B cell (primary cell): ENCODE measurements at regions not wholly inside any gene's neighbourhood (a gene's known extent, or its start where the extent isn't known, plus 50 kb on each side); places are given as distances from the start of the nearest gene placed in this dataset.

Source experiments
- ATAC-seq: fragments of 200-7000 bp; cut with Tn5 transposase; one replicate; pipeline ENCODE4 v1.10.0; 2021; ENCODE audit warnings: low read depth, mild to moderate bottlenecking, moderate number of reproducible peaks, moderate library complexity
- CTCF ChIA-PET: fragments of 350-600 bp; sonication (Branson Sonifier 250); formaldehyde crosslinking; loops from one replicate; lab custom pipeline; 2021; ENCODE audit warnings: antibody characterized with exemption, inconsistent platforms; lab: Charles Lee
- POLR2A ChIA-PET: fragments of 350-600 bp; sonication (Branson Sonifier 250); formaldehyde crosslinking; loops from one replicate; lab custom pipeline; 2021; ENCODE audit warnings: antibody characterized with exemption; lab: Charles Lee
- DNase-seq: peaks from one replicate; pipeline ENCODE4 v3.0.0; 2013
- H2AFZ ChIP-seq: 2 replicates; pipeline ENCODE4 v1.6.1; 2012; ENCODE audit warnings: mild to moderate bottlenecking, low read depth, low read length; ENCODE audit not compliant: insufficient read depth, poor library complexity, severe bottlenecking
- H3K27ac ChIP-seq, 2 donors: 1 replicate in 1 of 2; 2 replicates in 1 of 2; pipeline ENCODE4 v1.5.1; 2012 to 2013; ENCODE audit warnings: low read length in 2 of 2, mild to moderate bottlenecking in 2 of 2, moderate library complexity in 1 of 2
- H3K27me3 ChIP-seq, 4 experiments: fragments of 200-600 bp in 1 of 4; sonication (generic) in 1 of 4; replicated peaks in 1 of 4; 1 replicate in 2 of 4; 2 replicates in 2 of 4; pipeline versions ENCODE4 v1.6.1 to v1.7.0; 2013 to 2016; ENCODE audit warnings: low read length in 3 of 4, mild to moderate bottlenecking in 2 of 4, mixed read lengths in 1 of 4, moderate library complexity in 1 of 4; ENCODE audit not compliant: insufficient read depth in 4 of 4, control insufficient read depth in 3 of 4; ENCODE audit errors: control extremely low read depth in 1 of 4
- H3K36me3 ChIP-seq, 2 experiments: replicated peaks in 1 of 2; 1 replicate in 1 of 2; 2 replicates in 1 of 2; pipeline versions ENCODE4 v1.6.1 to v1.7.1; 2013; ENCODE audit warnings: low read length in 1 of 2; ENCODE audit not compliant: insufficient read depth in 2 of 2, control insufficient read depth in 1 of 2; ENCODE audit errors: control extremely low read depth in 1 of 2, extremely low read depth in 1 of 2
- H3K4me1 ChIP-seq, 2 donors: fragments of 200-600 bp in 1 of 2; sonication (generic) in 1 of 2; 1 replicate in 1 of 2; 2 replicates in 1 of 2; pipeline versions ENCODE4 v1.5.1 to v1.6.1; 2013 to 2017; ENCODE audit warnings: low read length in 2 of 2; ENCODE audit not compliant: control insufficient read depth in 2 of 2, insufficient read depth in 2 of 2
- H3K4me2 ChIP-seq: replicated peaks from 2 replicates; pipeline ENCODE3; 2012; ENCODE audit warnings: mild to moderate bottlenecking, low read depth, low read length; ENCODE audit not compliant: poor library complexity, severe bottlenecking
- H3K4me3 ChIP-seq, 5 experiments: fragments of 200-600 bp in 1 of 5; sonication (generic) in 1 of 5; 1 replicate in 3 of 5; 2 replicates in 2 of 5; pipeline versions ENCODE4 v1.5.1 to v1.7.0; 2011 to 2016; ENCODE audit warnings: low read length in 4 of 5, mild to moderate bottlenecking in 4 of 5, low read depth in 2 of 5, control low read depth in 1 of 5, moderate library complexity in 1 of 5; ENCODE audit not compliant: insufficient read depth in 1 of 5; ENCODE audit errors: control extremely low read depth in 1 of 5, extremely low read depth in 1 of 5
- H3K79me2 ChIP-seq: fragments of 200-600 bp; sonication (generic); one replicate; pipeline ENCODE4 v1.6.0; 2016; ENCODE audit warnings: low read length; ENCODE audit not compliant: control insufficient read depth, insufficient read depth
- H3K9ac ChIP-seq: fragments of 200-600 bp; sonication (generic); 2 replicates; pipeline ENCODE4 v1.6.1; 2017; ENCODE audit warnings: mild to moderate bottlenecking, low read length, moderate library complexity
- H3K9me3 ChIP-seq, 3 donors: one replicate each; pipeline versions ENCODE4 v1.6.1 to v1.7.1; 2013; ENCODE audit warnings: low read length in 2 of 3; ENCODE audit not compliant: control insufficient read depth in 2 of 3, insufficient read depth in 1 of 3; ENCODE audit errors: control extremely low read depth in 1 of 3
- H4K20me1 ChIP-seq: 2 replicates; pipeline ENCODE4 v1.6.0; 2012; ENCODE audit warnings: mild to moderate bottlenecking, low read length; ENCODE audit not compliant: insufficient read depth, control insufficient read depth, poor library complexity, severe bottlenecking
- H3K27ac Mint-ChIP-seq: one replicate; pipeline ENCODE4 v1.8.0; 2021; ENCODE audit warnings: mixed read lengths
- H3K27me3 Mint-ChIP-seq: one replicate; pipeline ENCODE4 v1.8.0; 2021; ENCODE audit warnings: mixed read lengths
- H3K4me1 Mint-ChIP-seq: one replicate; pipeline ENCODE4 v1.8.0; 2021; ENCODE audit warnings: mixed read lengths
- H3K4me3 Mint-ChIP-seq: one replicate; pipeline ENCODE4 v1.8.0; 2021; ENCODE audit warnings: mixed read lengths
- H3K9me3 Mint-ChIP-seq: one replicate; pipeline ENCODE4 v1.8.0; 2022; ENCODE audit warnings: mixed read lengths; ENCODE audit not compliant: insufficient read depth
- CTCF ChIP-seq: fragments of 200-600 bp; IDR thresholded peaks from one replicate; pipeline ENCODE4 v1.8.0; 2022; ENCODE audit warnings: antibody characterized with exemption, mild to moderate bottlenecking
- EZH2 ChIP-seq: IDR thresholded peaks from 2 replicates; pipeline ENCODE4 v1.6.1; 2012; ENCODE audit warnings: borderline replicate concordance, low read depth, mild to moderate bottlenecking, moderate library complexity, low read length; ENCODE audit not compliant: insufficient read depth, poor library complexity, severe bottlenecking
- WGBS: methylation state at CpG from one replicate; pipeline ENCODE4 v1.1.5; 2013; ENCODE audit warnings: missing lambda C conversion rate; ENCODE audit not compliant: insufficient coverage; 5-methylcytosine and 5-hydroxymethylcytosine counted together
- intact Hi-C: fragments of 100-400 bp; cut with micrococcal nuclease; formaldehyde crosslinking; loops from one replicate; pipeline ENCODE4 v1.10.0; 2022

GRCh38 chr21:18723171-18723570 is 319.6 kb upstream of the TMPRSS15 start:
- Histone ChIP-seq H3K4me2 (no peak overlapping the region), H3K9me3 (peaks cover 0 to 1% (median 0%) of the 10 kb centered on the region in 3 donors), H4K20me1 (no peaks in the 10 kb centered on the region), H3K27me3 (no peaks in the 10 kb centered on the region), H3K79me2 (no peaks in the 10 kb centered on the region), H2AFZ (no peak overlapping the region), H3K9ac (no peak overlapping the region), H3K36me3 (no peaks in the 10 kb centered on the region), H3K27ac (no peak overlapping the region), H3K4me1 (no peaks in the 10 kb centered on the region), H3K4me3 (no peak overlapping the region)
- no peak overlapping the region for H3K4me3 Mint-ChIP-seq
- no peaks in the 10 kb centered on the region for H3K4me1 Mint-ChIP-seq
- no peaks in the 10 kb centered on the region for H3K27me3 Mint-ChIP-seq
- no CpG with 5 or more reads among the region's 2 CpGs for WGBS
- ChIA-PET CTCF (no interaction called here), POLR2A (no interaction called here)
- ATAC-seq (no peak), DNase-seq (no peak)
- no peak for TF ChIP-seq EZH2
- no peak for TF ChIP-seq CTCF
- no peak overlapping the region for H3K27ac Mint-ChIP-seq
- H3K9me3 Mint-ChIP-seq: no peaks in the 10 kb centered on the region
- intact Hi-C loops: no loop called here

- Mint-ChIP-seq H3K27me3 (no peaks in the 10 kb centered on the region), H3K4me3 (no peak overlapping the region), H3K27ac (no peak overlapping the region), H3K4me1 (no peaks in the 10 kb centered on the region), H3K9me3 (no peaks in the 10 kb centered on the region)
- WGBS: 94% methylated on average over 2 of the region's 3 CpGs
- POLR2A ChIA-PET: no interaction called here
- Histone ChIP-seq H3K79me2 (no peaks in the 10 kb centered on the region), H4K20me1 (no peaks in the 10 kb centered on the region), H3K4me1 (no peaks in the 10 kb centered on the region), H3K9ac (no peak overlapping the region), H3K9me3 (peaks cover 0 to 1% (median 0%) of the 10 kb centered on the region in 3 donors), H3K4me2 (no peak overlapping the region), H3K4me3 (no peak overlapping the region), H2AFZ (no peak overlapping the region), H3K36me3 (no peaks in the 10 kb centered on the region), H3K27ac (no peak overlapping the region), H3K27me3 (no peaks in the 10 kb centered on the region)
- intact Hi-C loops: no loop called here
- CTCF ChIA-PET: no interaction called here
- ATAC-seq (no peak), DNase-seq (no peak)
- TF ChIP-seq EZH2 (no peak), CTCF (no peak)
These were observed 322.1 kb upstream of the TMPRSS15 start for GRCh38 chr21:18725653-18726052.
